Endothelial cell of umbilical vein (primary cell): ENCODE measurements at regions not wholly inside any gene's neighbourhood (a gene's known extent, or its start where the extent isn't known, plus 50 kb on each side); places are given as distances from the start of the nearest gene placed in this dataset.

Experiments used
- BruUV-seq: library from RNA; stranded (reverse); fragments of 400-500 nt; replicated peaks from 2 replicates; lab custom pipeline; 2021; lab: Mats Ljungman, UMichigan
- CTCF ChIA-PET: fragments of 300-600, 350-600 bp; sonication (Branson Sonifier 250); formaldehyde crosslinking; loops from one replicate; lab custom pipeline; 2021; ENCODE audit warnings: antibody characterized with exemption, inconsistent platforms; lab: Charles Lee
- POLR2A ChIA-PET: fragments of 300-600, 350-600 bp; sonication (Branson Sonifier 250); formaldehyde crosslinking; loops from one replicate; lab custom pipeline; 2021; ENCODE audit warnings: antibody characterized with exemption, inconsistent platforms; lab: Charles Lee
- DNase-seq: peaks from one replicate; pipeline ENCODE4 v3.0.0-alpha.2; 2011; ENCODE audit warnings: low read depth, low spot score
- FAIRE-seq: peaks from 2 replicates; lab custom pipeline; 2011; peaks lifted over from hg19 to GRCh38; lab: Jason Lieb, UNC
- H2AFZ ChIP-seq: 2 replicates; pipeline ENCODE4 v1.6.0; 2012; ENCODE audit warnings: low read depth, low read length, control low read depth, inconsistent platforms
- H3K27ac ChIP-seq: 2 replicates; pipeline ENCODE4 v1.5.1; 2011; ENCODE audit warnings: low read depth, mild to moderate bottlenecking, control low read depth, low read length, moderate library complexity; ENCODE audit not compliant: insufficient read depth
- H3K27me3 ChIP-seq, 2 experiments: 2 replicates each; pipeline versions ENCODE4 v1.6.0 to v1.6.1; 2011; ENCODE audit warnings: low read length in 2 of 2, mixed read lengths in 1 of 2; ENCODE audit not compliant: control insufficient read depth in 2 of 2, insufficient read depth in 2 of 2
- H3K36me3 ChIP-seq, 2 experiments: 2 replicates in 1 of 2; 3 replicates in 1 of 2; pipeline ENCODE4 v1.5.1; 2011; ENCODE audit warnings: low read length in 2 of 2, mild to moderate bottlenecking in 1 of 2, moderate library complexity in 1 of 2; ENCODE audit not compliant: control insufficient read depth in 2 of 2, insufficient read depth in 2 of 2; ENCODE audit errors: extremely low read depth in 1 of 2
- H3K4me1 ChIP-seq: 3 replicates; pipeline ENCODE4 v1.5.1; 2011; ENCODE audit warnings: mild to moderate bottlenecking, low read length; ENCODE audit not compliant: control insufficient read depth, insufficient read depth; ENCODE audit errors: extremely low read depth
- H3K4me2 ChIP-seq: 2 replicates; pipeline ENCODE4 v1.6.1; 2011; ENCODE audit warnings: low read length, control low read depth, mixed read lengths; ENCODE audit not compliant: insufficient read depth
- H3K4me3 ChIP-seq, 3 experiments: fragments of 200-600 bp in 1 of 3; sonication (generic), shearing (Covaris generic) in 1 of 3; replicated peaks in 1 of 3; 2 replicates each; pipeline ENCODE4 v1.5.1; 2011 to 2016; ENCODE audit warnings: control low read depth in 3 of 3, low read length in 3 of 3, mild to moderate bottlenecking in 2 of 3, inconsistent platforms in 1 of 3, low read depth in 1 of 3, moderate library complexity in 1 of 3; ENCODE audit not compliant: insufficient read depth in 1 of 3
- H3K79me2 ChIP-seq: 2 replicates; pipeline ENCODE4 v1.6.0; 2012; ENCODE audit warnings: low read length, inconsistent platforms; ENCODE audit not compliant: control insufficient read depth, insufficient read depth
- H3K9ac ChIP-seq: replicated peaks from 2 replicates; pipeline ENCODE3; 2011; ENCODE audit warnings: low read length, control low read depth; ENCODE audit not compliant: insufficient read depth; ENCODE audit errors: extremely low read depth
- H3K9me1 ChIP-seq: replicated peaks from 3 replicates; pipeline ENCODE4 v1.6.0; 2011; ENCODE audit warnings: mild to moderate bottlenecking, low read length; ENCODE audit not compliant: control insufficient read depth, insufficient read depth; ENCODE audit errors: extremely low read depth
- H3K9me3 ChIP-seq: replicated peaks from 2 replicates; pipeline ENCODE4 v1.5.1; 2012; ENCODE audit warnings: low read length, inconsistent platforms; ENCODE audit not compliant: control insufficient read depth, insufficient read depth
- H4K20me1 ChIP-seq: replicated peaks from 2 replicates; pipeline ENCODE3; 2011; ENCODE audit warnings: mild to moderate bottlenecking, low read length; ENCODE audit not compliant: control insufficient read depth, insufficient read depth; ENCODE audit errors: extremely low read depth
- CTCF ChIP-seq, 2 donors: IDR thresholded peaks; 1 replicate in 1 of 2; 2 replicates in 1 of 2; pipeline ENCODE4 v1.5.1; 2011; ENCODE audit warnings: low read length in 2 of 2, mild to moderate bottlenecking in 2 of 2, moderate library complexity in 2 of 2, control low read depth in 1 of 2, inconsistent platforms in 1 of 2, low read depth in 1 of 2; ENCODE audit not compliant: insufficient read depth in 1 of 2; ENCODE audit errors: extremely low read depth in 1 of 2
- EZH2 ChIP-seq: IDR thresholded peaks from 2 replicates; pipeline ENCODE4 v1.6.1; 2012; ENCODE audit warnings: borderline replicate concordance, low read depth, mild to moderate bottlenecking, moderate library complexity, low read length, inconsistent platforms; ENCODE audit not compliant: severe bottlenecking
- FOS ChIP-seq: IDR thresholded peaks from 2 replicates; pipeline ENCODE4 v1.6.1; 2011; ENCODE audit warnings: mild to moderate bottlenecking, low read length, moderate library complexity, borderline replicate concordance; ENCODE audit not compliant: insufficient read depth
- GATA2 ChIP-seq: IDR thresholded peaks from 2 replicates; pipeline ENCODE4 v1.7.0; 2011; ENCODE audit warnings: low read depth, mild to moderate bottlenecking, moderate library complexity, mixed read lengths, low read length; ENCODE audit not compliant: insufficient read length, insufficient read depth
- JUN ChIP-seq: IDR thresholded peaks from 2 replicates; pipeline ENCODE4 v1.6.1; 2011; ENCODE audit warnings: borderline replicate concordance, low read depth; ENCODE audit not compliant: insufficient read length, insufficient read depth
- MAX ChIP-seq: IDR thresholded peaks from 2 replicates; pipeline ENCODE4 v1.6.1; 2011; ENCODE audit not compliant: insufficient read depth, insufficient read length
- MYC ChIP-seq: IDR thresholded peaks from one replicate; pipeline ENCODE4 v1.6.1; 2011; ENCODE audit warnings: mild to moderate bottlenecking, low read depth, low read length
- POLR2A ChIP-seq: IDR thresholded peaks from 2 replicates; pipeline ENCODE4 v1.6.1; 2012; ENCODE audit warnings: low read depth, mild to moderate bottlenecking, control low read depth, low read length
- POLR2AphosphoS5 ChIP-seq: IDR thresholded peaks from 2 replicates; pipeline ENCODE4 v1.6.1; 2012; ENCODE audit warnings: low read depth, mild to moderate bottlenecking, control low read depth, low read length, moderate library complexity; ENCODE audit not compliant: insufficient read depth
- dilution Hi-C: fragments of 300-500 bp; cut with MboI; formaldehyde crosslinking; loops from one replicate; pipeline ENCODE4 v1.15.0; 2019; ENCODE audit warnings: low sequenced_read_pairs; ENCODE audit not compliant: extremely low pct_ligation_motif_present
- intact Hi-C: fragments of 100-400 bp; cut with micrococcal nuclease; formaldehyde crosslinking; loops from one replicate; pipeline ENCODE4 v1.10.0; 2022

GRCh38 chr4:128600410-128600809, 209.1 kb upstream of the JADE1 start:
- H3K9me3 ChIP-seq: no peaks in the 10 kb centered on the region
- H3K36me3 ChIP-seq: no peaks in the 10 kb centered on the region
- H3K4me1 ChIP-seq: peaks cover 27% of the 10 kb centered on the region
- no peak for TF ChIP-seq CTCF (IDR thresholded peaks at IDR 0.05; ENCODE audit: extremely low read depth in 1 of 2, insufficient read depth in 1 of 2, low read depth in 1 of 2, low read length in 2 of 2)
- no peak for TF ChIP-seq GATA2
- TF ChIP-seq POLR2AphosphoS5: no peak
- TF ChIP-seq POLR2A: no peak
- no peak overlapping the region for H3K27ac ChIP-seq
- dilution Hi-C loops (no loop called here), intact Hi-C loops (no loop called here)
- ChIA-PET CTCF (interaction anchor here (0.8 to 2.1 kb wide), 9 partner anchors 10 to 262 kb away, joined by 3 to 12 read pairs (median 4); no protein-coding TSS in a partner anchor), POLR2A (no interaction called here)
- H3K4me2 ChIP-seq: no peak overlapping the region
- BruUV-seq: no TSS peak
- H3K9me1 ChIP-seq: no peaks in the 10 kb centered on the region
- H2AFZ ChIP-seq: no peak overlapping the region
- no peaks in the 10 kb centered on the region for H3K27me3 ChIP-seq
- H3K9ac ChIP-seq: no peak overlapping the region
- no peaks in the 10 kb centered on the region for H3K79me2 ChIP-seq
- FAIRE-seq (peak; percentile 63), DNase-seq (peak; percentile 65)
- H3K4me3 ChIP-seq: no peak overlapping the region
- H4K20me1 ChIP-seq: no peaks in the 10 kb centered on the region

- H3K4me1 ChIP-seq: peaks cover 27% of the 10 kb centered on the region
- H3K9me1 ChIP-seq: no peaks in the 10 kb centered on the region
- no peaks in the 10 kb centered on the region for H3K79me2 ChIP-seq
- H3K9ac ChIP-seq: no peak overlapping the region
- no peaks in the 10 kb centered on the region for H3K27me3 ChIP-seq
- ChIA-PET POLR2A (no interaction called here), CTCF (interaction anchor here (0.6 to 1.2 kb wide), 2 partner anchors 10 to 27 kb away, joined by 3 read pairs; no protein-coding TSS in a partner anchor)
- H2AFZ ChIP-seq: no peak overlapping the region
- H3K4me3 ChIP-seq: no peak overlapping the region
- dilution Hi-C loops (no loop called here), intact Hi-C loops (no loop called here)
- FAIRE-seq: no peak
- TF ChIP-seq MYC: no peak
- no peak for TF ChIP-seq MAX
- TF ChIP-seq EZH2: no peak
- no peak for TF ChIP-seq GATA2
- TF ChIP-seq POLR2A: no peak
- no peak for TF ChIP-seq JUN
- TF ChIP-seq POLR2AphosphoS5: no peak
- TF ChIP-seq FOS: no peak
- no peak for TF ChIP-seq CTCF (IDR thresholded peaks at IDR 0.05; ENCODE audit: extremely low read depth in 1 of 2, insufficient read depth in 1 of 2, low read depth in 1 of 2, low read length in 2 of 2)
- DNase-seq: no peak
- H3K27ac ChIP-seq: no peak overlapping the region
- H3K4me2 ChIP-seq: no peak overlapping the region
- no peaks in the 10 kb centered on the region for H4K20me1 ChIP-seq
- no peaks in the 10 kb centered on the region for H3K9me3 ChIP-seq
- no peaks in the 10 kb centered on the region for H3K36me3 ChIP-seq
- no TSS peak for BruUV-seq
Measured at GRCh38 chr4:128597500-128597899, 212.0 kb upstream of the JADE1 start.
